H1 (cell line): ENCODE measurements at regions not wholly inside any gene's neighbourhood (a gene's known extent, or its start where the extent isn't known, plus 50 kb on each side); places are given as distances from the start of the nearest gene placed in this dataset.

Experiments
- NRF1 ChIP-seq: IDR thresholded peaks from 2 replicates; pipeline ENCODE4 v1.6.1; 2011; ENCODE audit warnings: mild to moderate bottlenecking, low read depth, low read length, improper control_type of control experiment
- PHF8 ChIP-seq: fragments of 200-600 bp; sonication (generic); conservative IDR thresholded peaks from 2 replicates; pipeline ENCODE4 v1.7.1; 2012; ENCODE audit warnings: low read depth, mild to moderate bottlenecking, inconsistent platforms, low read length, moderate library complexity

DNA sequence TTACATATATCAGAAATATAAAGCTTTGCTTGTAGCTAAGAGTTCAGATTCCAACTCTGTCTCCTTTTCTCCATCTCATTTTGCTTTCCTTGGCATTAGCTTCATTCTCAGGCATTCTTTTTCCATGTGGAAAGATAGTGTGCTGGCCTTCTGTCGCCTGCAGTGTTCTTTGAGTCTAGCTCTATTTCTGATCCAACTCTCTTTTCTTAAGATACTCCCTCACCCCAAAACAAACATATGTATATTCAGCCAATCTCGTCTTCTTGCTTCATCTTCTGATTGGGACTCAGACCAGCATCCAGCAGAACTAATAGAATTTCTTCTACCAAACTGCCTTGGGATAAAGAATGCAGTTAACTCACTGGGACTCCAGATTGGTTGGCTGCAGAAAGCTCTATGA, 532.2 kb downstream of the MID1IP1 start (continued):
- TF ChIP-seq PHF8 = no peak
- TF ChIP-seq NRF1 = no peak
